GM21528 (cell line): ENCODE measurements at regions not wholly inside any gene's neighbourhood (a gene's known extent, or its start where the extent isn't known, plus 50 kb on each side); places are given as distances from the start of the nearest gene placed in this dataset.
A peak's percentile ranks its signal among the peaks of the same experiment; 100 is the strongest.
"Not testable (repeated sequence)": the region's sequence is repeated elsewhere in the genome, so short reads cannot be mapped to it uniquely, and the experiment has no call there.

Experiments used
- ATAC-seq: cut with Tn5 transposase; IDR thresholded peaks from one replicate; pipeline ENCODE4 v1.9.1; 2021; ENCODE audit warnings: mild to moderate bottlenecking, moderate library complexity; ENCODE audit not compliant: unreplicated experiment, low FRiP score

GRCh38 chr6:154920495-154921200 lies 74.5 kb upstream of the TIAM2 start:
- no peak for ATAC-seq

- ATAC-seq, result peak; percentile 56
These were observed 73.6 kb upstream of the TIAM2 start for GRCh38 chr6:154921482-154921881.

DNA sequence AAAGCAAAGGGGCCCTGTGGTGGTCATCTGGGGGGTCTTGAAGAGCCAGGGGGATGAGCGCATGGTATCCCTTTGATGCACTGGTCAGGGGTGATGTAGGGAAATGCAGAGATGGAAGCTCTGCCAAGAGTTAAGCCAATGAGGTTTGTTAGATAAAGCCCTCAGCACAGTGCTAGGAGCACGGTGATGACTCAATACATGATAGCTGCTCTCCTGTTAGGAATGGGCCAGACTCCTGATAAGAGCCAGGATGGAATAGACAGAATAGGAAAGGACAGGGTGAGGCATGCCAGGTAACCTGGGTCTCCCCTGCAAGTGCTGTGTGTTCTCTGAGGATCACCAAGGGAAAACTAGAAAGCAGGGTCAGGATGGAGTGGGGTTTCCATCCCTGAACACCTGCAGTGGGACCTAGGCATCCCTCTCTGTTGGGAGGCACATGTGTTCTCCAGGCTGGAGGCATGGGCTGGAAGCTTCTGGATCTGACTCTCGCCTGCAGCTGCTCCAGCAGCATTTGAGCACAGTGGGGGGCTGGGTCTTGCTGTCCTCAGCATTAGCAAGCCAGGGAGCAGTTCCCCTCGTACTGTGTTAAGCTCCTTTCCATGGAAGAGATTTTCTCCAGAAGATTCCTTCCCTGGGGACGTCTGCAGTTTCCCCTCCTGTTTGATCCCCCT lies 71.8 kb upstream of the TIAM2 start:
- no peak for ATAC-seq

GRCh38 chr6:154925130-154925529 lies 70.0 kb upstream of the TIAM2 start:
- no peak for ATAC-seq

DNA sequence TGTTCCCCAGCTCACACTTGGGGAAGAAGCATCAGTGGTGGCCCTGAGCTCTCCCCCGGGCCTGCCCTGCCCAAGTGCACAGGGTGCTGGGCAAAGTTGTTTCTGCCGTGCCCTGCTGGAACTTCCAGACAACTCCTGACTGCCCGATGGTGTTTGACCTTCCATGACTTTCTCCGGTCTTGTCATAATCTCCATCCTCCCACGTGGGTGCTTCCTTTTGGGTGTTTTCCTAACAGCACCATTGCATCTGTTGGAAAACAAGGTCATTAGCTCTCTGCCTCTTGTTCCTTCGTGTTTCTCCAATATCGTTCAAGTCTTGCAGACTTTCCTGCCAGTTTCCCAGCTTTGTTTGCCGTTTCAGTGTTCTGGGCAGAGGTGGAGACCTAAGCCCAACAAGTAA lies 68.7 kb upstream of the TIAM2 start:
- no peak for ATAC-seq

DNA sequence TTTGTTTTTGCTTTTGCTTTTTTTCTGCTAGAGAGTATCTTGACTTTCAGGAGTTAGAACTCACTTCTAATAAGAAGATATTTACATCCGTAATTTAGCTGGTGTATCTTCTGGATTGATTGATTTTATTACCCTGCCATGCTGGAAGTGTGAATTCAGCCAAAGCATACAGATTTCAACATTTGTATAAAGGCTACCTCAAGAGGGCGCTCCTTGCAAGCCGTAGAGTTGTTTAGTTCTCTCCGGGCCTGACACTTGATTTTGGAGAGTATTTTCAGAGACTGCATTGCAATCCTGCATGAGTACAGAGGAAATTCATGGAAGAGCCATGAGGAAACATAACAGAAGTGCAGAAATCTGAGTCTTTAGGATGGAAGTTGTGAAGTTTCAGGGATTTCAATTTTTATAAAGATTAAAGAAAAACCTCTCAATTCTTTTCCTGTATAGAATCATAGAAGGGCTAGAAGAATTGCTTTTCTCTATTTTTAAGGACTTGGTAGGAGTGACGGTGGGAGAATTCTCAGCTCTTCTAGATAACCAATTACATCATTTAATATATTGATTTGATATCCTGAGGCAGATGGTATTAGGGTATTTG lies 66.7 kb upstream of the TIAM2 start:
- no peak for ATAC-seq

GRCh38 chr6:154930451-154930851 lies 64.7 kb upstream of the TIAM2 start:
- ATAC-seq, result no peak

- no peak for ATAC-seq
These were observed 63.2 kb upstream of the TIAM2 start for GRCh38 chr6:154931711-154932424.

GRCh38 chr6:154932515-154933027 lies 62.5 kb upstream of the TIAM2 start:
- no peak for ATAC-seq

DNA sequence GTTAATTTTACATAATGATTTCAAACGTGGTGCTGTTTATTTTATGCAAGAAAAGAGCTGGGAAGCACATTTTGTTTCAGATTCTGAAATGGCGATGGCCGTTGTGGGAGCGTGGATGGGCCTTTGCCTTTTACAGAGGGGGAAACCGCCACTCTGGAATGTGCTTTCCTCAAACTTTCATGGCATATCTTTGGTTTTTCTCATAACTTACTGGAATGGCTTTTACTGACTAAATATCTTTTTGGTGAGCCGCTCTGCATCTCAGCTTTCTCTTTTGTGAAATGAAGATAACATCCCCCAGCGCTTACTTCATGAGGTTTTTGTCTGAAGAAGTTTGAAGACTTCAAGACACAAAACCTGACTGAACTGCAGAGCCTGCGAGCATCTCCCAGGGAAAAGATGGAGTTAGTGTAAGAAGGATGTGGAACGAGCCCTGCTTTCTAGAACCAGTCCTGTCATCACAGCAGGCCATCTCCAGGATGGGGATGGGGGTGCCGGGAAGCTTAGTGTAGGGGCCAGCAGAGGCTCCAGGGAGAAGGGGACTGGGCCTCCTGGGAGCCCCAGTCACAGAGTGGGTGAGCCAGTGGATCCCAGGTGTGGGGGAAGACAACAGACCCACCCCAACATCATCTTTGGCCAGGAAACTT lies 61.8 kb upstream of the TIAM2 start:
- no peak for ATAC-seq

- no peak for ATAC-seq
These were observed 57.6 kb upstream of the TIAM2 start for GRCh38 chr6:154937306-154938220.

- ATAC-seq, result no peak
These were observed 56.9 kb upstream of the TIAM2 start for GRCh38 chr6:154938221-154938580.

GRCh38 chr6:154938727-154939285 lies 56.3 kb upstream of the TIAM2 start:
- ATAC-seq, result not testable (repeated sequence)

DNA sequence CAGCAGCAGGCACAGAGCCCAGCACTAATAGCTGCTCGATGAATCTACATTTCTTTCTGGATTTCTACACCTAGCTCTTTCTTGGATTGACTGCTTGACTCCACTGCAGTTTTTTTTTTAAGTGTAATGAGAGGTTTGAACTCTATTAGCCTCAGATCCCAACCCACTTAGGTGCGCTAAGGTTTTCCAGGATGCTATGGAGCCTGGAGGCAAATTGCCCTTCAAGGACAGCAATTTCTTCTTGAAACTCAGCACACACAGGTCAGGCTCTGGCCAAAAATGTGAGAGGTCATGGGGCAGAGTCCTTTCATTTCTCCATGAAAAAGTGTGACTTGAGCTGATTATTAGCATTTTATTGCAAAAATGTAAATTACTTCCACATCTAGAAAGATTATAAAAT lies 52.3 kb upstream of the TIAM2 start:
- ATAC-seq, result no peak

DNA sequence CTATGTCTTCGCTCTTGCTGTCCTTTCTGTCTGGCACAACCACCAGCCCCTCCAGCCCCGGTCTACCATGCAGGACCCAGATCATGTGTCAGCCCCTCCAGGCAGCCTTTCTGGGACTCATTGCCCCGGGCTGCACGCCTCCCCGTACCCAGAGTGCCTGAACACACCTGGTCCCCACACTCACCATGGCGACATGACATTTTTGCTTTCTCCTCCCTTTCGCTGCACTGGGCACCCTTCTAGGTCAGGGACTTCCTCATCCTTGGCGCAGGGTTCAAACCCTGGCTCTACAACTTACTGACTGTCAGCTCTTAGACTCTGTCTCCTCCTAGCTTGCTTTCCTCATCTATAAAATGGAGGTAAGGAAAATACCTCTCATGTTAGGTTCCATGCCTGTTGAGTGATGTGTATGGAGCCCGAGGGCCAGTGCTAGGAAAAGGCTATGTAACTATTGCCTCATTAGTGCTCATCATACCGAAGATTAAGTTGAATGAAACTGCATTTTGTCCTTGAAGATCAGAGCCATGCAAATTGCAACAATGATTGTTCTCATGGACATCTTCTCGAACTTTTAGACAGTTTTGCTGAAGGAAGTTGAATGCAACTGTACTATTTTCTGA lies 49.7 kb upstream of the TIAM2 start:
- no peak for ATAC-seq
